GM21723 (cell line): ENCODE measurements at regions not wholly inside any gene's neighbourhood (a gene's known extent, or its start where the extent isn't known, plus 50 kb on each side); places are given as distances from the start of the nearest gene placed in this dataset.
"Not testable (repeated sequence)": the region's sequence is repeated elsewhere in the genome, so short reads cannot be mapped to it uniquely, and the experiment has no call there.

Source experiments
- ATAC-seq: cut with Tn5 transposase; IDR thresholded peaks from one replicate; pipeline ENCODE4 v1.9.1; 2021; ENCODE audit warnings: mild to moderate bottlenecking, moderate library complexity; ENCODE audit not compliant: unreplicated experiment

GRCh38 chrX:137212078-137212632 is 178.4 kb upstream of the GPR101 start:
- ATAC-seq = no peak

GRCh38 chrX:137198040-137198439 is 164.2 kb upstream of the GPR101 start:
- ATAC-seq = no peak

GRCh38 chrX:137195991-137196390 is 162.2 kb upstream of the GPR101 start:
- ATAC-seq = no peak

- ATAC-seq = no peak
Measured at GRCh38 chrX:137195296-137195695, 161.5 kb upstream of the GPR101 start.

- peak; percentile 63 for ATAC-seq
Measured at GRCh38 chrX:137194164-137194563, 160.4 kb upstream of the GPR101 start.

GRCh38 chrX:137187540-137187939 is 153.7 kb upstream of the GPR101 start:
- ATAC-seq = no peak

- no peak for ATAC-seq
Measured at GRCh38 chrX:137178392-137178791, 144.6 kb upstream of the GPR101 start.

GRCh38 chrX:137172317-137172948 is 138.6 kb upstream of the GPR101 start:
- ATAC-seq = no peak

- ATAC-seq = no peak
Measured at GRCh38 chrX:137171626-137172025, 137.8 kb upstream of the GPR101 start.

GRCh38 chrX:137166591-137166990 is 132.8 kb upstream of the GPR101 start:
- no peak for ATAC-seq

GRCh38 chrX:137164329-137164728 is 130.5 kb upstream of the GPR101 start:
- ATAC-seq = no peak

- ATAC-seq = no peak
Measured at GRCh38 chrX:137151403-137151802, 117.6 kb upstream of the GPR101 start.

GRCh38 chrX:137143864-137144263 is 110.1 kb upstream of the GPR101 start:
- no peak for ATAC-seq

GRCh38 chrX:137122651-137123050 is 88.9 kb upstream of the GPR101 start:
- not testable (repeated sequence) for ATAC-seq

GRCh38 chrX:137119049-137119448 is 85.3 kb upstream of the GPR101 start:
- ATAC-seq = no peak

GRCh38 chrX:137118536-137118935 is 84.7 kb upstream of the GPR101 start:
- no peak for ATAC-seq

- ATAC-seq = no peak
Measured at GRCh38 chrX:137118136-137118535, 84.3 kb upstream of the GPR101 start.

- ATAC-seq = not testable (repeated sequence)
Measured at GRCh38 chrX:137107877-137108276, 74.1 kb upstream of the GPR101 start.

- no peak for ATAC-seq
Measured at GRCh38 chrX:137101273-137101990, 67.6 kb upstream of the GPR101 start.
